PC-9 (cell line): ENCODE measurements at regions not wholly inside any gene's neighbourhood (a gene's known extent, or its start where the extent isn't known, plus 50 kb on each side); places are given as distances from the start of the nearest gene placed in this dataset.

Experiments used
- BruUV-seq: library from RNA; stranded (reverse); fragments of 400-500 nt; replicated peaks from 2 replicates; lab custom pipeline; 2021; lab: Mats Ljungman, UMichigan
- CTCF ChIA-PET: fragments of 300-600 bp; sonication (Branson Sonifier 250); formaldehyde crosslinking; loops from one replicate; lab custom pipeline; 2022; ENCODE audit warnings: antibody characterized with exemption; lab: Charles Lee
- POLR2A ChIA-PET: fragments of 300-600 bp; sonication (Branson Sonifier 250); formaldehyde crosslinking; loops from one replicate; lab custom pipeline; 2022; ENCODE audit warnings: antibody characterized with exemption; ENCODE audit not compliant: unreplicated experiment; lab: Charles Lee
- DNase-seq, 2 experiments: peaks; one replicate each; pipeline versions ENCODE4 v3.0.0 to v3.0.0-alpha.2; 2015 to 2022; ENCODE audit warnings: mixed read lengths in 1 of 2
- H2AFZ ChIP-seq: fragments of 200-600 bp; sonication (generic); 2 replicates; pipeline ENCODE4 v1.8.1; 2017; ENCODE audit warnings: antibody characterized with exemption
- H3F3A ChIP-seq: fragments of 200-600 bp; sonication (generic); 2 replicates; pipeline ENCODE4 v1.8.1; 2017; ENCODE audit warnings: antibody characterized with exemption, mild to moderate bottlenecking, low read depth; ENCODE audit not compliant: insufficient read depth
- H3K27ac ChIP-seq: fragments of 200-600 bp; sonication (generic); 2 replicates; pipeline ENCODE4 v1.6.1; 2016; ENCODE audit warnings: mixed run types
- H3K27me3 ChIP-seq: fragments of 200-600 bp; sonication (generic); 2 replicates; pipeline ENCODE4 v1.6.1; 2016; ENCODE audit warnings: low read depth, mixed run types; ENCODE audit not compliant: insufficient read depth
- H3K36me3 ChIP-seq: fragments of 200-600 bp; sonication (generic); 2 replicates; pipeline ENCODE4 v1.6.1; 2016; ENCODE audit warnings: low read depth, mixed run types
- H3K4me1 ChIP-seq: fragments of 200-600 bp; sonication (generic); replicated peaks from 2 replicates; pipeline ENCODE4 v1.6.1; 2016; ENCODE audit warnings: mixed run types; ENCODE audit not compliant: insufficient read depth
- H3K4me2 ChIP-seq: fragments of 200-600 bp; sonication (generic); 2 replicates; pipeline ENCODE4 v1.6.1; 2017; ENCODE audit warnings: mixed run types
- H3K4me3 ChIP-seq: fragments of 200-600 bp; sonication (generic); 2 replicates; pipeline ENCODE4 v1.6.1; 2016; ENCODE audit warnings: mixed run types
- H3K79me2 ChIP-seq: fragments of 200-600 bp; sonication (generic); 2 replicates; pipeline ENCODE4 v1.6.1; 2017; ENCODE audit warnings: low read depth, mixed run types
- H3K9me2 ChIP-seq: fragments of 200-600 bp; sonication (generic); 2 replicates; pipeline ENCODE4 v1.8.1; 2017; ENCODE audit warnings: mild to moderate bottlenecking; ENCODE audit not compliant: insufficient read depth
- H3K9me3 ChIP-seq: fragments of 200-600 bp; sonication (generic); 2 replicates; pipeline ENCODE4 v1.8.1; 2016; ENCODE audit warnings: low read depth; ENCODE audit not compliant: insufficient read depth
- H4K20me1 ChIP-seq: fragments of 200-600 bp; sonication (generic); 2 replicates; pipeline ENCODE4 v1.8.1; 2017; ENCODE audit not compliant: insufficient read depth
- EZH2 ChIP-seq: fragments of 200-600 bp; sonication (generic); IDR thresholded peaks from 2 replicates; pipeline ENCODE4 v1.8.0; 2017; ENCODE audit warnings: antibody characterized with exemption, low read depth
- intact Hi-C: fragments of 100-400 bp; cut with micrococcal nuclease; formaldehyde crosslinking; loops from one replicate; pipeline ENCODE4 v1.10.0; 2022; ENCODE audit not compliant: unreplicated experiment
- TF ChIP-seq, protein P1 (sequence below): fragments of 200-600 bp; sonication (generic); conservative IDR thresholded peaks from 2 replicates; pipeline ENCODE4 v1.6.1; 2017; ENCODE audit warnings: mixed run types, antibody characterized with exemption, mild to moderate bottlenecking, moderate library complexity

- no peaks in the 10 kb centered on the region for H3K4me1 ChIP-seq
- TF ChIP-seq, protein P1, sequence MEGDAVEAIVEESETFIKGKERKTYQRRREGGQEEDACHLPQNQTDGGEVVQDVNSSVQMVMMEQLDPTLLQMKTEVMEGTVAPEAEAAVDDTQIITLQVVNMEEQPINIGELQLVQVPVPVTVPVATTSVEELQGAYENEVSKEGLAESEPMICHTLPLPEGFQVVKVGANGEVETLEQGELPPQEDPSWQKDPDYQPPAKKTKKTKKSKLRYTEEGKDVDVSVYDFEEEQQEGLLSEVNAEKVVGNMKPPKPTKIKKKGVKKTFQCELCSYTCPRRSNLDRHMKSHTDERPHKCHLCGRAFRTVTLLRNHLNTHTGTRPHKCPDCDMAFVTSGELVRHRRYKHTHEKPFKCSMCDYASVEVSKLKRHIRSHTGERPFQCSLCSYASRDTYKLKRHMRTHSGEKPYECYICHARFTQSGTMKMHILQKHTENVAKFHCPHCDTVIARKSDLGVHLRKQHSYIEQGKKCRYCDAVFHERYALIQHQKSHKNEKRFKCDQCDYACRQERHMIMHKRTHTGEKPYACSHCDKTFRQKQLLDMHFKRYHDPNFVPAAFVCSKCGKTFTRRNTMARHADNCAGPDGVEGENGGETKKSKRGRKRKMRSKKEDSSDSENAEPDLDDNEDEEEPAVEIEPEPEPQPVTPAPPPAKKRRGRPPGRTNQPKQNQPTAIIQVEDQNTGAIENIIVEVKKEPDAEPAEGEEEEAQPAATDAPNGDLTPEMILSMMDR: no peak
- no peaks in the 10 kb centered on the region for H4K20me1 ChIP-seq
- H3K27ac ChIP-seq: no peak overlapping the region
- no peaks in the 10 kb centered on the region for H3K9me3 ChIP-seq
- H3K9me2 ChIP-seq: no peaks in the 10 kb centered on the region
- CTCF ChIA-PET: interaction anchor here (0.6 kb wide), 1 partner anchor 14 kb away, joined by 3 read pairs; no protein-coding TSS in a partner anchor
- BruUV-seq: no TSS peak
- H3K4me2 ChIP-seq: no peak overlapping the region
- POLR2A ChIA-PET: interaction anchor here (0.6 kb wide), 1 partner anchor 14 kb away, joined by 5 read pairs; no protein-coding TSS in a partner anchor
- intact Hi-C loops: no loop called here
- no peak for DNase-seq
- H3F3A ChIP-seq: no peaks in the 10 kb centered on the region
- no peaks in the 10 kb centered on the region for H3K36me3 ChIP-seq
- H3K27me3 ChIP-seq: peaks cover 35% of the 10 kb centered on the region
- H2AFZ ChIP-seq: no peak overlapping the region
- no peak overlapping the region for H3K4me3 ChIP-seq
- no peaks in the 10 kb centered on the region for H3K79me2 ChIP-seq
Measured at GRCh38 chr9:96047741-96048103, 172.2 kb downstream of the ERCC6L2 start.

GRCh38 chr9:96047116-96047639 is 171.7 kb downstream of the ERCC6L2 start:
- ChIA-PET CTCF (no interaction called here), POLR2A (no interaction called here)

GRCh38 chr9:96045811-96046210 is 170.3 kb downstream of the ERCC6L2 start:
- no peaks in the 10 kb centered on the region for H3K9me2 ChIP-seq
- H3K9me3 ChIP-seq: no peaks in the 10 kb centered on the region
- TF ChIP-seq, protein P1: no peak
- no peak for TF ChIP-seq EZH2
- no peaks in the 10 kb centered on the region for H4K20me1 ChIP-seq
- H3F3A ChIP-seq: no peaks in the 10 kb centered on the region
- no peak overlapping the region for H3K27ac ChIP-seq
- no peak overlapping the region for H2AFZ ChIP-seq
- H3K79me2 ChIP-seq: no peaks in the 10 kb centered on the region
- H3K4me3 ChIP-seq: no peak overlapping the region
- no TSS peak for BruUV-seq
- H3K4me2 ChIP-seq: no peak overlapping the region
- intact Hi-C loops: no loop called here
- no peaks in the 10 kb centered on the region for H3K36me3 ChIP-seq
- POLR2A ChIA-PET: no interaction called here
- no peak for DNase-seq
- peaks cover 37% of the 10 kb centered on the region for H3K27me3 ChIP-seq
- CTCF ChIA-PET: no interaction called here
- no peaks in the 10 kb centered on the region for H3K4me1 ChIP-seq

More at GRCh38 chr9:96047116-96047639, 171.7 kb downstream of the ERCC6L2 start:
- H3F3A ChIP-seq: no peaks in the 10 kb centered on the region
- H3K9me3 ChIP-seq: no peaks in the 10 kb centered on the region
- H3K4me1 ChIP-seq: no peaks in the 10 kb centered on the region
- DNase-seq: no peak
- H4K20me1 ChIP-seq: no peaks in the 10 kb centered on the region
- BruUV-seq: no TSS peak
- H3K4me2 ChIP-seq: no peak overlapping the region
- intact Hi-C loops: no loop called here
- H3K27ac ChIP-seq: no peak overlapping the region
- H3K4me3 ChIP-seq: no peak overlapping the region
- H2AFZ ChIP-seq: no peak overlapping the region
- H3K79me2 ChIP-seq: no peaks in the 10 kb centered on the region
- TF ChIP-seq, protein P1: no peak
- TF ChIP-seq EZH2: no peak
- H3K36me3 ChIP-seq: no peaks in the 10 kb centered on the region
- H3K9me2 ChIP-seq: no peaks in the 10 kb centered on the region
- peaks cover 35% of the 10 kb centered on the region for H3K27me3 ChIP-seq
